ENCODE measurements at regions not wholly inside any gene's neighbourhood (a gene's known extent, or its start where the extent isn't known, plus 50 kb on each side); places are given as distances from the start of the nearest gene placed in this dataset.

- Histone ChIP-seq H3K9me3 (ENCODE audit: insufficient read depth in 2 of 2, low read depth in 1 of 2, low read length in 1 of 2) (no peaks in the 10 kb centered on the region), H2AFZ (ENCODE audit: low read length) (no peak overlapping the region), H3K4me3 (ENCODE audit: extremely low read depth in 1 of 4, insufficient read depth in 2 of 4, low read depth in 3 of 4, low read length in 4 of 4) (no peak overlapping the region), H3K14ac (ENCODE audit: insufficient read length) (no peak overlapping the region), H3K23ac (ENCODE audit: insufficient read length) (no peak overlapping the region), H3K18ac (ENCODE audit: extremely low read depth, low read length) (no peak overlapping the region), H3K79me1 (ENCODE audit: low read depth, low read length) (peaks cover 5% of the 10 kb centered on the region; the same call in 1 of the 2 replicates), H3K23me2 (ENCODE audit: low read depth, low read length) (no peaks in the 10 kb centered on the region), H2BK12ac (ENCODE audit: low read depth, low read length) (no peak overlapping the region), H3K9ac (replicated peaks in 1 of 4; ENCODE audit: extremely low read depth in 1 of 4, low read depth in 3 of 4, low read length in 3 of 4) (no peak overlapping the region), H3K4me2 (ENCODE audit: insufficient read depth in 1 of 2, low read depth in 2 of 2, low read length in 2 of 2) (no peak overlapping the region), H2BK15ac (ENCODE audit: low read length) (0 out of 2 replicates have a peak overlapping the region, but pooled peaks have one; percentile 46), H4K20me1 (replicated peaks in 1 of 2; ENCODE audit: control insufficient read depth in 1 of 2, insufficient read depth in 2 of 2, low read length in 2 of 2) (no peaks in the 10 kb centered on the region), H2BK5ac (ENCODE audit: low read depth, low read length) (no peak overlapping the region), H3K4me1 (replicated peaks in 1 of 4; ENCODE audit: control insufficient read depth in 3 of 4, insufficient read depth in 4 of 4, low read length in 3 of 4) (peaks cover 7 to 15% (median 10%) of the 10 kb centered on the region in 4 experiments), H2BK20ac (ENCODE audit: low read length) (no peak overlapping the region), H4K91ac (replicated peaks; ENCODE audit: insufficient read length, low read length) (peak overlapping the region; percentile 35), H3K27ac (ENCODE audit: low read depth, low read length) (no peak overlapping the region), H2BK120ac (replicated peaks; ENCODE audit: low read depth, low read length) (no peak overlapping the region), H2AK5ac (ENCODE audit: low read depth, low read length) (no peak overlapping the region), H3K56ac (replicated peaks; ENCODE audit: insufficient read length, low read depth, low read length) (no peak overlapping the region), H3K27me3 (replicated peaks in 1 of 4; ENCODE audit: control insufficient read depth in 3 of 4, extremely low read depth in 1 of 4, insufficient read depth in 3 of 4, low read length in 3 of 4) (no peaks in the 10 kb centered on the region), H3K79me2 (ENCODE audit: control insufficient read depth in 1 of 2, insufficient read depth in 2 of 2, low read length in 2 of 2) (no peaks in the 10 kb centered on the region), H4K5ac (ENCODE audit: insufficient read length, low read depth, low read length) (no peak overlapping the region), H3K4ac (replicated peaks; ENCODE audit: insufficient read length, low read depth, low read length) (no peak overlapping the region), H4K8ac (ENCODE audit: extremely low read depth, insufficient read depth, low read length) (no peak overlapping the region), H3K36me3 (ENCODE audit: control insufficient read depth in 2 of 4, insufficient read depth in 4 of 4, low read length in 3 of 4) (no peaks in the 10 kb centered on the region)
- CTCF ChIA-PET (ENCODE audit: partially characterized antibody) = interaction anchor here (0.6 to 15.2 kb wide), 28 partner anchors 9 to 890 kb away, joined by 3 to 352 read pairs (median 6); no protein-coding TSS in a partner anchor
- WGBS, 2 experiments (ENCODE audit: extremely low coverage in 1 of 2, insufficient coverage in 1 of 2, insufficient read length in 1 of 2, insufficient replicate concordance in 2 of 2, low coverage in 1 of 2, low lambda C conversion rate in 2 of 2, missing lambda C conversion rate in 1 of 2) = 86% methylated on average over 1 of the region's 1 CpG; no CpG with 5 or more reads in 1 of the 2 experiments
- POLR2A ChIA-PET (ENCODE audit: partially characterized antibody) = interaction anchor here (1.1 to 2.0 kb wide), 2 partner anchors 41 to 207 kb away, joined by 3 to 8 read pairs; no protein-coding TSS in a partner anchor
- no peak for DNase-seq (ENCODE audit: low read depth in 1 of 2, low spot score in 2 of 2)
- FAIRE-seq = no peak
- TF ChIP-seq E2F6 (IDR thresholded peaks at IDR 0.05) (no peak), JUND (IDR thresholded peaks at IDR 0.05; ENCODE audit: low read length) (no peak), POLR2AphosphoS5 (IDR thresholded peaks at IDR 0.05; ENCODE audit: low read depth, low read length) (no peak)
These were observed 51.7 kb upstream of the COBL start for GRCh38 chr7:51368334-51368733.

Measured in H1 (cell line).